GM12878 (cell line): ENCODE measurements at regions not wholly inside any gene's neighbourhood (a gene's known extent, or its start where the extent isn't known, plus 50 kb on each side); places are given as distances from the start of the nearest gene placed in this dataset.

Source experiments
- ATAC-seq: fragments of 200-7000 bp; cut with Tn5 transposase; 3 replicates; pipeline ENCODE4 v1.9.1; 2020; ENCODE audit warnings: mild to moderate bottlenecking, moderate library complexity
- BruUV-seq: library from RNA; stranded (reverse); fragments of 400-500 nt; replicated peaks from 2 replicates; lab custom pipeline; 2021; lab: Mats Ljungman, UMichigan
- CTCF ChIA-PET: fragments of 300-600 bp; sonication (Branson Sonifier 250); formaldehyde crosslinking; extraction: SDS; loops from one replicate; lab custom pipeline; 2021; ENCODE audit warnings: inconsistent platforms; lab: Yijun Ruan, JAX
- POLR2A ChIA-PET: fragments of 350-600 bp; formaldehyde crosslinking; extraction: SDS; loops from one replicate; lab custom pipeline; 2021; ENCODE audit warnings: inconsistent platforms; lab: Charles Lee
- RAD21 ChIA-PET: fragments of 300-600 bp; sonication (Branson Sonifier 250); formaldehyde crosslinking; loops from one replicate; lab custom pipeline; 2023; ENCODE audit warnings: antibody characterized with exemption; ENCODE audit not compliant: unreplicated experiment; lab: Charles Lee
- SMC1A ChIA-PET: fragments of 300-600 bp; sonication (Branson Sonifier 250); formaldehyde crosslinking; loops from one replicate; lab custom pipeline; 2023; ENCODE audit not compliant: unreplicated experiment, uncharacterized antibody; lab: Charles Lee
- DNase-seq: peaks from one replicate; pipeline ENCODE4 v3.0.0-alpha.2; 2011; ENCODE audit warnings: low read depth, low spot score
- FAIRE-seq: peaks from 3 replicates; lab custom pipeline; 2011; peaks lifted over from hg19 to GRCh38; lab: Jason Lieb, UNC
- H2AFZ ChIP-seq: 2 replicates; pipeline ENCODE4 v1.6.0; 2011; ENCODE audit warnings: low read depth, low read length, control low read depth; ENCODE audit not compliant: control insufficient read depth
- H3K27ac ChIP-seq: 2 replicates; pipeline ENCODE4 v1.5.1; 2011; ENCODE audit warnings: control low read depth; ENCODE audit not compliant: control insufficient read depth, insufficient read depth
- H3K27me3 ChIP-seq, 2 experiments: replicated peaks in 1 of 2; 2 replicates each; pipeline versions ENCODE4 v1.6.0 to v1.6.1; 2011; ENCODE audit warnings: low read length in 1 of 2; ENCODE audit not compliant: control insufficient read depth in 2 of 2, insufficient read depth in 2 of 2
- H3K36me3 ChIP-seq, 2 experiments: 2 replicates each; pipeline ENCODE4 v1.5.1; 2011; ENCODE audit warnings: low read length in 1 of 2; ENCODE audit not compliant: control insufficient read depth in 2 of 2, insufficient read depth in 2 of 2
- H3K4me1 ChIP-seq: 2 replicates; pipeline ENCODE4 v1.6.1; 2011; ENCODE audit warnings: mild to moderate bottlenecking, low read length, moderate library complexity, mixed read lengths; ENCODE audit not compliant: control insufficient read depth, insufficient read depth
- H3K4me2 ChIP-seq: 2 replicates; pipeline ENCODE4 v1.6.0; 2011; ENCODE audit warnings: control low read depth; ENCODE audit not compliant: control insufficient read depth, insufficient read depth
- H3K4me3 ChIP-seq: fragments of 200-600 bp; sonication (generic); 2 replicates; pipeline ENCODE4 v1.5.1; 2016
- H3K79me2 ChIP-seq: 2 replicates; pipeline ENCODE4 v1.6.0; 2011; ENCODE audit warnings: low read length; ENCODE audit not compliant: control insufficient read depth, insufficient read depth
- H3K9ac ChIP-seq: 2 replicates; pipeline ENCODE4 v1.8.0; 2011; ENCODE audit warnings: low read length, control low read depth, mixed read lengths; ENCODE audit not compliant: control insufficient read depth, insufficient read depth
- H3K9me3 ChIP-seq: replicated peaks from 3 replicates; pipeline ENCODE4 v1.5.1; 2011; ENCODE audit warnings: mild to moderate bottlenecking, low read length; ENCODE audit not compliant: control insufficient read depth, insufficient read depth
- H4K20me1 ChIP-seq: 2 replicates; pipeline ENCODE4 v1.6.0; 2011; ENCODE audit not compliant: control insufficient read depth, insufficient read depth
- BACH1 ChIP-seq: fragments of 450-650 bp; IDR thresholded peaks from 2 replicates; pipeline ENCODE4 v1.6.1; 2017; ENCODE audit warnings: mild to moderate bottlenecking, borderline replicate concordance
- BCL11A ChIP-seq: IDR thresholded peaks from 2 replicates; pipeline ENCODE4 v1.6.1; 2011; ENCODE audit warnings: low read depth, low read length
- CEBPB ChIP-seq, 2 experiments: fragments of 150-350 bp in 1 of 2; IDR thresholded peaks; 2 replicates each; pipeline ENCODE4 v1.6.1; 2012 to 2014; ENCODE audit warnings: low read depth in 2 of 2, low read length in 2 of 2, borderline replicate concordance in 1 of 2, inconsistent platforms in 1 of 2
- GABPA ChIP-seq: IDR thresholded peaks from 2 replicates; pipeline ENCODE4 v1.6.1; 2014; ENCODE audit warnings: antibody characterized with exemption, low read depth, mild to moderate bottlenecking, inconsistent platforms
- IKZF1 ChIP-seq: fragments of 450-650 bp; conservative IDR thresholded peaks from 2 replicates; pipeline ENCODE4 v1.6.1; 2017; ENCODE audit warnings: antibody characterized with exemption, mild to moderate bottlenecking
- IKZF2 ChIP-seq, 2 experiments: fragments of 450-650 bp; IDR thresholded peaks; 2 replicates each; pipeline ENCODE4 v1.6.1; 2017; ENCODE audit warnings: mild to moderate bottlenecking in 2 of 2, moderate library complexity in 2 of 2
- JUNB ChIP-seq: IDR thresholded peaks from 2 replicates; pipeline ENCODE4 v1.6.1; 2016; ENCODE audit warnings: antibody characterized with exemption, mild to moderate bottlenecking
- MAX ChIP-seq: IDR thresholded peaks from 2 replicates; pipeline ENCODE4 v1.6.1; 2012; ENCODE audit warnings: low read depth, low read length, improper control_type of control experiment
- NFXL1 ChIP-seq: fragments of 450-650 bp; IDR thresholded peaks from 2 replicates; pipeline ENCODE4 v1.6.1; 2017; ENCODE audit warnings: antibody characterized with exemption, mild to moderate bottlenecking, borderline replicate concordance
- NR2C2 ChIP-seq: IDR thresholded peaks from 2 replicates; pipeline ENCODE4 v1.6.1; 2011; ENCODE audit warnings: borderline replicate concordance, low read depth; ENCODE audit not compliant: control insufficient read depth, insufficient read length
- PAX8 ChIP-seq: fragments of 450-650 bp; IDR thresholded peaks from 2 replicates; pipeline ENCODE4 v1.6.1; 2017; ENCODE audit warnings: mild to moderate bottlenecking, moderate library complexity
- PBX3 ChIP-seq: IDR thresholded peaks from 2 replicates; pipeline ENCODE4 v1.6.1; 2011; ENCODE audit warnings: mild to moderate bottlenecking, low read depth, low read length, moderate library complexity; ENCODE audit not compliant: insufficient replicate concordance
- RAD51 ChIP-seq: fragments of 450-650 bp; IDR thresholded peaks from 2 replicates; pipeline ENCODE4 v1.6.1; 2016; ENCODE audit warnings: moderate library complexity, mild to moderate bottlenecking, inconsistent platforms
- RCOR1 ChIP-seq: conservative IDR thresholded peaks from 2 replicates; pipeline ENCODE4 v1.6.1; 2012; ENCODE audit warnings: low read depth, low read length, improper control_type of control experiment
- RUNX3 ChIP-seq: IDR thresholded peaks from 2 replicates; pipeline ENCODE4 v1.6.1; 2012; ENCODE audit warnings: low read length, inconsistent platforms
- SIX5 ChIP-seq: IDR thresholded peaks from 2 replicates; pipeline ENCODE4 v1.6.1; 2011; ENCODE audit warnings: mild to moderate bottlenecking, low read depth, low read length, moderate library complexity; ENCODE audit not compliant: severe bottlenecking
- SPI1 ChIP-seq: IDR thresholded peaks from 2 replicates; pipeline ENCODE4 v1.6.1; 2011; ENCODE audit warnings: low read depth, mild to moderate bottlenecking, low read length, moderate library complexity, borderline replicate concordance; ENCODE audit not compliant: insufficient read depth
- SREBF2 ChIP-seq: IDR thresholded peaks from 2 replicates; pipeline ENCODE4 v1.6.1; 2012; ENCODE audit warnings: mild to moderate bottlenecking, low read length
- STAT1 ChIP-seq: fragments of 450-650 bp; conservative IDR thresholded peaks from 2 replicates; pipeline ENCODE4 v1.6.1; 2014; ENCODE audit warnings: antibody characterized with exemption, mild to moderate bottlenecking
- ZBTB33 ChIP-seq: fragments of 450-650 bp; IDR thresholded peaks from 2 replicates; pipeline ENCODE4 v1.6.1; 2017; ENCODE audit warnings: mild to moderate bottlenecking
- ZNF274 ChIP-seq: IDR thresholded peaks from one replicate; pipeline ENCODE4 v1.8.0; 2011; ENCODE audit not compliant: insufficient read length, insufficient read depth
- WGBS: methylation state at CpG from one replicate; pipeline ENCODE4 v1.1.6; 2016; ENCODE audit warnings: low lambda C conversion rate; ENCODE audit not compliant: insufficient replicate concordance, insufficient coverage; ENCODE audit errors: missing lambda C conversion rate; 5-methylcytosine and 5-hydroxymethylcytosine counted together
- in situ Hi-C: fragments of 300-500 bp; cut with MboI; formaldehyde crosslinking; loops from 9 replicates; pipeline ENCODE4 v1.14.3; 2018; ENCODE audit warnings: mixed read lengths
- intact Hi-C: fragments of 100-400 bp; cut with micrococcal nuclease; formaldehyde crosslinking; loops from one replicate; pipeline ENCODE4 v1.14.2; 2022; ENCODE audit not compliant: unreplicated experiment

- TF ChIP-seq RAD51 = no peak
- no peak for TF ChIP-seq STAT1
- TF ChIP-seq PAX8 = no peak
- no peak for TF ChIP-seq ZBTB33
- TF ChIP-seq, all 136 proteins: peak for 0
Measured at GRCh38 chr3:167898091-167898490, 162.6 kb downstream of the SERPINI1 start (continued).

- H3K4me2 ChIP-seq = no peak overlapping the region
- no peak for DNase-seq
- TF ChIP-seq GABPA = no peak
- TF ChIP-seq SIX5 = no peak
- TF ChIP-seq CEBPB (IDR thresholded peaks at IDR 0.05; ENCODE audit: borderline replicate concordance in 1 of 2, low read depth in 2 of 2, low read length in 2 of 2) = no peak
- no peak for TF ChIP-seq SPI1
- no peak for TF ChIP-seq NFXL1
- TF ChIP-seq JUNB = no peak
- TF ChIP-seq IKZF2 (IDR thresholded peaks at IDR 0.05) = no peak
- TF ChIP-seq SREBF2 = no peak
- TF ChIP-seq IKZF1 = no peak
- TF ChIP-seq MAX = no peak
- no peak for TF ChIP-seq BACH1
- no peak for TF ChIP-seq PBX3
- TF ChIP-seq BCL11A = no peak
- TF ChIP-seq NR2C2 = no peak
- TF ChIP-seq RCOR1 = no peak
- TF ChIP-seq RUNX3 = no peak
- TF ChIP-seq ZNF274 = no peak
- ChIA-PET CTCF (interaction anchor here (0.9 kb wide), 1 partner anchor 515 kb away, joined by 3 read pairs; the partner anchor contains the start of gene ZBBX), POLR2A (no interaction called here), SMC1A (no interaction called here), RAD21 (no interaction called here)
- no peak overlapping the region for H3K27ac ChIP-seq
- H3K79me2 ChIP-seq = no peaks in the 10 kb centered on the region
- no peak for ATAC-seq
- H2AFZ ChIP-seq = no peak overlapping the region
- intact Hi-C loops = no loop called here
- H3K9ac ChIP-seq = no peak overlapping the region
- H3K4me1 ChIP-seq = no peaks in the 10 kb centered on the region
- no peak overlapping the region for H3K4me3 ChIP-seq
- no peaks in the 10 kb centered on the region for H3K36me3 ChIP-seq
- in situ Hi-C loops = loop anchor here (10.0 kb wide), 1 partner anchor 491 kb away; no protein-coding TSS in a partner anchor
- FAIRE-seq = no peak
- H4K20me1 ChIP-seq = no peaks in the 10 kb centered on the region
- BruUV-seq = no TSS peak
- 50% methylated on average over 4 of the region's 4 CpGs for WGBS
- H3K27me3 ChIP-seq = no peaks in the 10 kb centered on the region
- H3K9me3 ChIP-seq = no peaks in the 10 kb centered on the region
Measured at GRCh38 chr3:167895684-167896083, 160.2 kb downstream of the SERPINI1 start.
